ENCODE measurements at regions not wholly inside any gene's neighbourhood (a gene's known extent, or its start where the extent isn't known, plus 50 kb on each side); places are given as distances from the start of the nearest gene placed in this dataset.

GRCh38 chr11:79570104-79570503, 129.3 kb upstream of the TENM4 start:
- WGBS, 3 donors = 55 to 67% (median 55%) methylated on average over 2 of the region's 2 CpGs
- intact Hi-C loops (cut with DNase I) = no loop called here
- no peak overlapping the region for H3K4me3 ChIP-seq
- H3K27ac ChIP-seq = no peak overlapping the region
- no peak for TF ChIP-seq POLR2A (IDR thresholded peaks at IDR 0.05)
- no peaks in the 10 kb centered on the region for H3K4me1 ChIP-seq (ENCODE audit: insufficient read depth)
- DNase-seq = no peak
- H3K36me3 ChIP-seq = no peaks in the 10 kb centered on the region
- no peaks in the 10 kb centered on the region for H3K27me3 ChIP-seq
- H3K9me3 ChIP-seq = no peaks in the 10 kb centered on the region

GRCh38 chr11:79564288-79564925, 123.6 kb upstream of the TENM4 start:
- intact Hi-C loops (cut with DNase I) = no loop called here
- WGBS, 3 donors = 92 to 95% (median 93%) methylated on average over 5 of the region's 5 CpGs
- no peak for DNase-seq
- Histone ChIP-seq H3K4me3 (no peak overlapping the region), H3K27ac (no peak overlapping the region), H3K9me3 (no peaks in the 10 kb centered on the region), H3K27me3 (no peaks in the 10 kb centered on the region), H3K36me3 (no peaks in the 10 kb centered on the region), H3K4me1 (ENCODE audit: insufficient read depth) (no peaks in the 10 kb centered on the region)
- TF ChIP-seq EP300 (IDR thresholded peaks at IDR 0.05) = no peak
- TF ChIP-seq CTCF (IDR thresholded peaks at IDR 0.05) = no peak
- no peak for TF ChIP-seq POLR2A (IDR thresholded peaks at IDR 0.05)

GRCh38 chr11:79561496-79561895, 120.7 kb upstream of the TENM4 start:
- H3K27ac ChIP-seq = no peak overlapping the region
- DNase-seq = no peak
- intact Hi-C loops (cut with DNase I) = no loop called here
- TF ChIP-seq CTCF (IDR thresholded peaks at IDR 0.05) (no peak), EP300 (IDR thresholded peaks at IDR 0.05) (no peak), POLR2A (IDR thresholded peaks at IDR 0.05) (no peak)
- no peaks in the 10 kb centered on the region for H3K4me1 ChIP-seq (ENCODE audit: insufficient read depth)
- H3K4me3 ChIP-seq = no peak overlapping the region
- H3K27me3 ChIP-seq = no peaks in the 10 kb centered on the region
- H3K36me3 ChIP-seq = no peaks in the 10 kb centered on the region
- no peaks in the 10 kb centered on the region for H3K9me3 ChIP-seq

GRCh38 chr11:79550809-79551208, 110.0 kb upstream of the TENM4 start:
- no peak for TF ChIP-seq POLR2A (IDR thresholded peaks at IDR 0.05)
- TF ChIP-seq EP300 (IDR thresholded peaks at IDR 0.05) = no peak
- H3K9me3 ChIP-seq = no peaks in the 10 kb centered on the region
- intact Hi-C loops (cut with DNase I) = no loop called here
- H3K36me3 ChIP-seq = no peaks in the 10 kb centered on the region
- H3K27ac ChIP-seq = no peak overlapping the region
- H3K27me3 ChIP-seq = no peaks in the 10 kb centered on the region
- no peaks in the 10 kb centered on the region for H3K4me1 ChIP-seq (ENCODE audit: insufficient read depth)
- no peak for DNase-seq
- no peak overlapping the region for H3K4me3 ChIP-seq

GRCh38 chr11:79547256-79547655, 106.4 kb upstream of the TENM4 start:
- H3K27me3 ChIP-seq = no peaks in the 10 kb centered on the region
- no peak overlapping the region for H3K27ac ChIP-seq
- H3K4me3 ChIP-seq = no peak overlapping the region
- no peaks in the 10 kb centered on the region for H3K9me3 ChIP-seq
- no peaks in the 10 kb centered on the region for H3K4me1 ChIP-seq (ENCODE audit: insufficient read depth)
- DNase-seq = no peak
- intact Hi-C loops (cut with DNase I) = no loop called here
- TF ChIP-seq POLR2A (IDR thresholded peaks at IDR 0.05) (no peak), CTCF (IDR thresholded peaks at IDR 0.05) (no peak), EP300 (IDR thresholded peaks at IDR 0.05) (no peak)
- H3K36me3 ChIP-seq = no peaks in the 10 kb centered on the region
